AG10803 (cell line): ENCODE measurements at regions not wholly inside any gene's neighbourhood (a gene's known extent, or its start where the extent isn't known, plus 50 kb on each side); places are given as distances from the start of the nearest gene placed in this dataset.

Experiments used
- DNase-seq: peaks from one replicate; pipeline ENCODE4 v3.0.0; 2010; ENCODE audit warnings: low read depth
- H3K4me3 ChIP-seq: 2 replicates; pipeline ENCODE4 v1.5.1; 2011; ENCODE audit warnings: mild to moderate bottlenecking, low read length, control low read depth
- CTCF ChIP-seq: conservative IDR thresholded peaks from 2 replicates; pipeline ENCODE4 v1.5.1; 2011; ENCODE audit warnings: mild to moderate bottlenecking, low read length, control low read depth, inconsistent platforms

- no peak for DNase-seq
- TF ChIP-seq CTCF = no peak
- no peak overlapping the region for H3K4me3 ChIP-seq
Observed at GRCh38 chr18:51879329-51879728, 460.7 kb upstream of the DCC start.

DNA sequence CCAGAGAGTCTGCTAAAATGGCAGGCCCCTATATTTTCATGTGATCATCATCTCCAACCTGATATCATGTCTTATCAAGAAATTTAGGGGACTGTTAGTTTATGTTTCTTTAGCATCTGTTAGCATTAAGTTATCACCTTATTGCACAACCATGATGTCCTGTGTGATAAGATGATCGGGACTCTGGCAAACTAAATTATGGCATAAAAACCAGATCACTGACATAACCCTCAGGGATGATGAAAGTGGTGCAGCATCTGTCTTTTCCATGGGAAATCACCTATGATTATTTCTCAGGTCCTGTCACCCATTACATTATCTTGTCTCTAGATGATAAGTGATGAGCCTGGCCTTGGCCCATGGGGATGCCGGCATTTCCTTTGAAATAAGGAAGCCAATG is 458.6 kb upstream of the DCC start:
- H3K4me3 ChIP-seq = no peak overlapping the region
- TF ChIP-seq CTCF = no peak
- DNase-seq = no peak

DNA sequence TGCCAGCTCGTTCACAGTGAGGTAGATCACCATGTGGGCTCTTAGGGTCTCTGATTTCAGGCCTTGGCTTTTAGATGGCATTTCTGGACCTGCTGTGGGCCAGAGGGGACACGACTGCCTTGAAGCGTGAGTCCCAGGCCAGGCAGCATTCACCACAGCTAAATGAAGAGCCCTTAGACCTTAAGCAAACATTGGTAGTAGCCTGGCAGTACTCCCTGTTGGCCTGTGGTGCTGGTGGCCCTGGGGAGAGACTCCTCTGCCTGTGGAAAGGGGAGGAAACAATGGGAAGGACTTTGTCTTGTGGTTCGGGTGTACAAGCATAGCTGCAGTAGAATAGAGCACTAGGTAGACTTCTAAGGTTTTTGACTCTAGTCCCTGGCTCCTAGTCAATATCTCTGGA is 456.0 kb upstream of the DCC start:
- no peak overlapping the region for H3K4me3 ChIP-seq
- no peak for DNase-seq
- TF ChIP-seq CTCF = no peak

- no peak for TF ChIP-seq CTCF
- no peak overlapping the region for H3K4me3 ChIP-seq
- DNase-seq = peak; percentile 12
Observed at GRCh38 chr18:51890762-51891161, 449.2 kb upstream of the DCC start.

- no peak for TF ChIP-seq CTCF
- no peak for DNase-seq
- H3K4me3 ChIP-seq = no peak overlapping the region
Observed at GRCh38 chr18:51891876-51892275, 448.1 kb upstream of the DCC start.

DNA sequence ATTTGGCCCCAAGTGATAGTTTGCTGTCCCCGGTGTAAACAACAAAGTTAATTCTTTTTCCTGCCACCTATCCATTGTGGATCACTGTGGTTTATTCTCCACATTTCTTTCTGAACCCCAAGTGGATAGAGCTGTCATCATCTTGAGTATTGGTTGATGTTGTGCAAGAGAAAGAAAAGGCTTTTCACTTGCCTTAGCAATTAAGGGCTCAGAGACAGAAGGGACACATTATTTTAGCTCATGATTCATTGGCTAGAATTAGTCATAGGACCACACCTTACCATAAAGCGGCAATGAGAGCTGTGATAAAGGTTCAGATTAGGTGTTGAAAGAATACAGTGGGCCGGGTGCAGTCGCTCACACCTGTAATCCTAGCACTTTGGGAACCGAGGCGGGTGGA is 442.1 kb upstream of the DCC start:
- H3K4me3 ChIP-seq = no peak overlapping the region
- no peak for DNase-seq
- no peak for TF ChIP-seq CTCF

- TF ChIP-seq CTCF = no peak
- no peak overlapping the region for H3K4me3 ChIP-seq
Observed at GRCh38 chr18:51907687-51908597, 432.1 kb upstream of the DCC start.

More at GRCh38 chr18:51907687-51908597, 432.1 kb upstream of the DCC start:
- DNase-seq = no peak
